ENCODE measurements at regions not wholly inside any gene's neighbourhood (a gene's known extent, or its start where the extent isn't known, plus 50 kb on each side); places are given as distances from the start of the nearest gene placed in this dataset.

DNA sequence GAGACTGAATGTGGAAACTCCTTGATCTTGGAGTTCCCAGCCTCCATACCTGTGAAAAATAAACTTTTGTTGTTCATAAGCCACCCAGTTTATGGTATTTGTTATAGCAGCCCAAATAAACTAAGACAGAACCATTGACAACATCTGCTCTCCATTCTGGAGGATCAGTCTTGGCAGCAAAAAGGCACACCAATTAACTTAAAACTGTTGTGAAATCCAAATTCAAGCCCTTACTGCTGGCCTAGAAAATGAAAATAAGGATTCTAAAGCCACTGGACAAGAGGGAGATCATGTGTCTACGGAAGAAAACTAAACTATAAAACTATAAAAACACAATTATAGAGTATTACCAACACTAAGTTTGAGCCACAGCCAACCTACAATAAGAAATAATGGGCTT, 172.1 kb upstream of the RNPC3 start:
- TF ChIP-seq, protein P1, sequence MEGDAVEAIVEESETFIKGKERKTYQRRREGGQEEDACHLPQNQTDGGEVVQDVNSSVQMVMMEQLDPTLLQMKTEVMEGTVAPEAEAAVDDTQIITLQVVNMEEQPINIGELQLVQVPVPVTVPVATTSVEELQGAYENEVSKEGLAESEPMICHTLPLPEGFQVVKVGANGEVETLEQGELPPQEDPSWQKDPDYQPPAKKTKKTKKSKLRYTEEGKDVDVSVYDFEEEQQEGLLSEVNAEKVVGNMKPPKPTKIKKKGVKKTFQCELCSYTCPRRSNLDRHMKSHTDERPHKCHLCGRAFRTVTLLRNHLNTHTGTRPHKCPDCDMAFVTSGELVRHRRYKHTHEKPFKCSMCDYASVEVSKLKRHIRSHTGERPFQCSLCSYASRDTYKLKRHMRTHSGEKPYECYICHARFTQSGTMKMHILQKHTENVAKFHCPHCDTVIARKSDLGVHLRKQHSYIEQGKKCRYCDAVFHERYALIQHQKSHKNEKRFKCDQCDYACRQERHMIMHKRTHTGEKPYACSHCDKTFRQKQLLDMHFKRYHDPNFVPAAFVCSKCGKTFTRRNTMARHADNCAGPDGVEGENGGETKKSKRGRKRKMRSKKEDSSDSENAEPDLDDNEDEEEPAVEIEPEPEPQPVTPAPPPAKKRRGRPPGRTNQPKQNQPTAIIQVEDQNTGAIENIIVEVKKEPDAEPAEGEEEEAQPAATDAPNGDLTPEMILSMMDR (IDR thresholded peaks at IDR 0.05), result no peak
- no peak for TF ChIP-seq POLR2A (IDR thresholded peaks at IDR 0.05)
- no peak for TF ChIP-seq EP300 (IDR thresholded peaks at IDR 0.05; ENCODE audit: low read depth)
- TF ChIP-seq POLR2AphosphoS5 (IDR thresholded peaks at IDR 0.05), result no peak

Measured in transverse colon (tissue), 4 donors.